ENCODE measurements at regions not wholly inside any gene's neighbourhood (a gene's known extent, or its start where the extent isn't known, plus 50 kb on each side); places are given as distances from the start of the nearest gene placed in this dataset.

DNA sequence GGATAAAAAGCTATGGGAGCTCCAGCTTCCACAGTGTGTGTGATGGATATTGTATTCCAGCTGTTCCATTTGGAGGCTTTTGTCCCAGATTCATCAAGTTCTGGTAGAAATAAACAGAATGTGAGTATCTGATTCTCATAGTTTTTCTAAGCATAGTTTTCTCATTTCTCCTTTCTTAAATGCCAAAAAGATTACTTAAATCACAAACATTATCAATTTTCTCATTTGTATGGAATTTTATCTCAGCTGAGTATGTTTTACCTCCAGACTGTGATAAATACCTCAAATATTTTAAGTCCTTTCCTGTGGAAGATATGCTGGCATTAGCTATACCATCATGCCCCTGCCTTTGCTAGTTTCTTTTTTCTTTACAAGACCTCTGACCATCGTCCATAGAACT is 767.3 kb downstream of the TFAP2A start:
- DNase-seq = no peak

- DNase-seq = no peak
Measured at GRCh38 chr6:9647071-9647445, 767.8 kb downstream of the TFAP2A start.

- DNase-seq = no peak
Measured at GRCh38 chr6:9646342-9647070, 768.4 kb downstream of the TFAP2A start.

DNA sequence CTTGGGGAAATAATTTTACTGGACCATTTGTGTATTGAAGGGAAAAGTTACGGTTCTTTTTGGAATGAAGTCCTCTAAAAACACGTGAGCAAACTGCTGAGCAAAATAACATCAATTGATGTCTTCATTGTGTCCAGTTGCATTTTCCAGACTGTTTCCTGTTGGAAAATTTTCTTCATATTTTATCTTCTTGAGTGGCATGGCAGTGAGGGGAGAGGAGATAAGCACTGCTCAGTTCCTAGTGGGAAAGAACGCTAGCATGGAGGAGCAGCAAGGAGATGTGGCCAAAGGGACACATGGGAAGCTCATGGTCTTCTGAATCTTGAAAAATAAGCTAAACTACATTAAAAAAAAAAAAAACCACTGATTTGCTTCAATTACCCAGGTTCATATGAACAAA is 776.0 kb downstream of the TFAP2A start:
- no peak for DNase-seq

DNA sequence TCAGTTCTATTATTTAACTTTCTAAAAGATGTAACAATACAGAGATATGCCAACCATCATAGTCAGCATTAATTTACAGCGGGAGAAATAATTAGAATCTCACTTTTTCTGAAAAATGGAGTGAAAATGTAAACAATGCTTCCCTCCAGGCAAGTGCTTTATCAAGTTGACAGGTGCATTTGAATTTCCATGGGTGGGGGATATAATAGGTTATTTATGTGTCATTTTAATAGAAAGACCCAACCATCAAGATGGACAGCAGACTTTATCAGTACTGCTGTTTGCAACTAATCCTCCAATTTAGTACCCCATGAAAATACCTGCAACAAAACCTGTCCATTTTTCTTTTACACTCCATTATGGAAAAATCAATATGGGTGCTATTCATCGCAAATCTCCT is 780.1 kb downstream of the TFAP2A start:
- no peak for DNase-seq

DNA sequence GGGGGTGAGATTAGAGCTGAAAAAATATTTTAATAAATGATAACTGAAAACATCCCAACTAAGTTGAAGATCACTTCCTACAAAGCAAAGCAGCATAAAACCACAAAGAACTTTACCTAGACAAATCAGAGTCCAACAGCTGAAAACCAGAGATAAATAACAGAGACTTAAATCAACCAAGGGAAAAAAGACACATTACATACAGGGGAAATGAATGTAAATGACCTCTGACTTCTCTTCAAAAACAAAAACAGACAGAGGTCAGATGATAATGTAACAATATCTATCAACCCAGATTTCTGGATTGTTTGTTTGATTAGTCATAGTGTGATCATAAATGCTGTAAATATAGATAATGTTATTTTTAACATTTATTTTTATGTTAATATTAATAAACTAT is 782.8 kb downstream of the TFAP2A start:
- no peak for DNase-seq

GRCh38 chr6:9628819-9629218 is 786.1 kb downstream of the TFAP2A start:
- DNase-seq = no peak

GRCh38 chr6:9627916-9628315 is 787.0 kb downstream of the TFAP2A start:
- DNase-seq = no peak

GRCh38 chr6:9623985-9624384 is 790.9 kb downstream of the TFAP2A start:
- no peak for DNase-seq

GRCh38 chr6:9623228-9623832 is 791.5 kb downstream of the TFAP2A start:
- no peak for DNase-seq

DNA sequence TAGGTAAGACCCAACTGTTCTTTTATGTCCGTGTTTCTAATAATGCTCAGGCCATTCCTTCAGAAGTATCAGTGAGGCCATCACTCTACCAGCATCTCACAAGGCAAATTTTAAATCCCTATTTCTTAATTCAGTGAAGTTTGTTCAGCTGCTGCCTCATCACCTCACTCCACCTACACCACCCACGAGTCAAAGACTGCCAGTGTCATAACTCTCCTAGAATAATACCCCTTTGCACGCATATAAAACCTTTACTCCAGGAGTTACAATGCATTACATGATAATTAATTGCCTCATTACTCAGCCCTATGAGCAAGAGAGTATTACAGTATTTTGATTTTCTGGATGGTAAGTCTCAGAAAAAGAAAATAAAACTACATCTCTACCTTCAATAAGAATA is 793.6 kb downstream of the TFAP2A start:
- no peak for DNase-seq

DNA sequence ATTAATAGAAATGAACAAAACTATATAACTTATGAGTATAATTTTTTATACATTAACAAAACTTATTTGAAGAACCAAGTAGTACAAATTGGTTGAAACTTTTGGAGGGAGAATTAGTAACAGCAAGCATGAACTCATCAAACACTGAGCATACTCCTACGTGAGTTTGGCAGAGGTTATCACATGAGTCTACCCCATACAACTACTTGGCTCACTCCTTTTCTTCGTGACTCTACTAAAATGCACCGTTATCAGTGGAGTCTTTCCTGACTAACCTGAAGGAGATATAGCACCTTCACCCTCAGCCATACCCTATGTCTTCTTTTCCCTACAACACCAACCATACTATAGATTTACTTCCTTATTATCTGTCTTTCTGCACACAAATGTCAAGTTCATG is 794.2 kb downstream of the TFAP2A start:
- no peak for DNase-seq

- no peak for DNase-seq
Measured at GRCh38 chr6:9620263-9620662, 794.6 kb downstream of the TFAP2A start.

DNA sequence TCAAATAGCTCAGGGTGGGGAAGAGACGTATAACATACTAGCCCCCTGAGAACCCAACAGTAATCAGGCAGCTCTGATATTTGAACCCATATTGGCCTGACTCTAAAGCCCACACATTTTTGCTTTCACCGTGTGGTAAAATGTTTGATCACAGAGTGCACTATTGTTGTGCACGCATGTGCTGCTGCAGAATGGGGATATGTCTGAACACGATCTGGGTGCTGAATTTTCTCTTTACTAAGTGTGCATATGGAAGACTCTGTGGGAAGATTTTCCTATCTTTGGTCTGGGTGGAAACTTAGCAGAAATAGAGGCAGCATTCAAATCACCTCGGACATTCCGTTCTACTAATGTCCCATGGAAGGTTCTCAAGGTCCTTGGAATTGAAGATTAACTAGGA is 800.1 kb downstream of the TFAP2A start:
- DNase-seq = no peak

DNA sequence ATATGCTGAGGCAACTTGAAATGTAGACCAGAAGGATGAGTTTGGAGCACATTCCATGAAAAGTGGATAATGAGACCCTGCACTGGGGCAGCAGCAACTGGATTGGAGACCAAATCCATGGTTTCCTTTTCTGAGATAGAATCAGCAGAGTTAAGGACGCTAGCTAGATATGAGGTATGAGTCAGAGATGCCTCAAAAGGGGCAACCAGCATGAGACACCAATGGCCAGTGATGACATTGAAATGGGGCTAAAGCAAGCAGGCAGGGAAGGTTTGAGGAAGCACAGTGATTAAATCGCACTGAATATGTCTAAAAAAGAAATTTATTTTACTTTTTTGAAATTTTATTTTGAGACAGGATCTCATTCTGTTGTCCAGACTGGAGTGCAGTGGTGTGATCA is 802.4 kb downstream of the TFAP2A start:
- no peak for DNase-seq

DNA sequence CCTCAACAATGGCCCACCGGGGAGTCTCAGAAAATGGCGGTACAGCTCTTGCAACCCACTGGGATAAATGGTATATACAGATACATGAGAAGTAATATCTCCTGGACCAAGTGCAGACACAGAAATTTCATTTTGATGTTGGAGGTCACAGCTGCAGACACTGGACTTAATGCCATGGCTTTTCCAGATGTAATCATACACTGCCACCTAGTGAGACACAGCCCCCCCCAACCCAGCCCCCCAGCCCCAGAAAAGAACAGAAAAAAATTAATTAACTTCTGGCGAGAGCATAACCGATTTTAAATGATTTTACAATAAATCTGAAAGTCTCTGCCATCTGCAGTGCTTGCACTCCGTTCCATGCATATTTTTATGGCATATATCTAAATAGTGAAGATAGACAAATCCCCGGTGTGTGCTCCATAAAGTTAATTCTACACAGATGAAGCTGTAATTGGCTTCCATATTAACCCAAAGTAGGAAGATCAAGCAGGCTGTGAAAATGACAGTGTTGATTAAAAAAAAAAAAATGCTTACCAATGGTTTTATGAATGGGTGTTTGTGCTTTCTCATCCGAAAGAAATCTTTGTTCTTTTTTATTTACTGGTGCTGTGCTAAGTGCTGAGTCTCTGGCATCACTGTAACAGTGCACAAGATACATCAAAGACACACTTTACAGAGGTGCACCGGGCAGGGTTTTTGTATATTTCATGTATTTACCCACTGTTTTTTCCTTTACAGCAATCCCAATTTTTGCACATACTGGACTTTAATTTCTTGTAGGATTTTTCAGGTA is 804.1 kb downstream of the TFAP2A start:
- no peak for DNase-seq

GRCh38 chr6:9606435-9607134 is 808.3 kb downstream of the TFAP2A start:
- no peak for DNase-seq

GRCh38 chr6:9594746-9595145 is 820.1 kb downstream of the TFAP2A start:
- DNase-seq = no peak

DNA sequence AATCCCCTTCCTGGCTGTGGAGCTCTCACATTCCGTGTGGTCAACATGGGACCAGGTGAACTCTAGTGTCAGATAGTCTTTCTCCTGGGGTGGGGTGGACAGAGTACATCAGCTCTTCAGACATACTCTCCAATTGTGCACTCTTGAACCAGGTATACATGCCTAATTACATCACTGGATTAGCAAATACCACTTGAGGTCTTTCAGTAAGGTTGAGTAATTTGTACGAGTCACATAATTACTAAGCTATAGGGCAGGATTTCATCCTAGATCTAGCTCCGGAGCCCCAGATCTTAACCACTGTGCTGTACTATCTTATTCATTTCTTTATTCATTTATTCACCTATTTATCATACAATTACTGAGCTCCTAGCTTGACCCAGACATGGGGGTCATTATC is 821.3 kb downstream of the TFAP2A start:
- DNase-seq = no peak

DNA sequence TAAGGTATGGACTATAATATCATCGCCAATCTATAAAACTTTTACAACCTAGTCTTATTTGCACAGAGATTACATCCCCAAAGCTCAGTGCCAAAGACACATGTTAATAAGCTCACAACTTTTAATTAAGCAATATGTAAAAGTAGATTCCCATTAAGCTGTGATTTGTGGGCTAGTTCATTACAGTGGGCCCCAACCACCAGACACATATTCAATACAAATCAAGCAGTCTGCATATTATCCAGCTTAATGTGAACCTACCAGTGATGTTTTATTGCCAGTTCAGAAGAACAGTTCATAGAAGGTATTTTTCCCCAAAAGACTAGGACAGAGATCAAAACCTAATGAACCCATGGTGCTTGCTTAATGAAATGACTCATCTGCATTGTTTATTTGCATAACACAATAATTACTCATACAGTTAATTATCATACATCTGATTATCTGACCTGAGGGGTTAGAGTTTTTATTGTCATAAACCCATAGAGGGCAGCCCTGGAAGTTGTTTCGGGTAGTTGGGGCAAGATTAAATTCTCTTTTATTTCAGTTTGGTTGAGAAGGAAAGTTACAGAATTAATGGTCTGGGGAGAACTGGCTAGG is 831.0 kb downstream of the TFAP2A start:
- no peak for DNase-seq

DNA sequence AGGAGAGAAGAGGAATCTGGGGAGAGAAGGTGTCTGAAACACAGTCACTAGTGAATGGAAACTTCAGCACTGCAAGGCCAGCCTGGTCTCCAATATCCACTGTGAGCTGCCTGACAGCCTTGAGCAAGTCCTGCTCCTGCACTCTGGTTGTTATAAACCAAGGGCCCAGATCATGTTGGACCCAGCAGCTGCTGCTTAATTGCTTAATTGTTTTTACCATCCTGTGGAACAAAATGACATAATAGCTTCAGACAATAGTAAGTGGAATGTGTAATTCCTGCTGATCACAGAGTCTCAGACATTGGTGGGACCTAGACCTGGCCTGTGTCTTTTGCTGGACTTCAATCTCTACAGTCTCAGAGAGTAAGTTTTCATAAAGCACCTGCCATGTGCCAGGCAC is 833.7 kb downstream of the TFAP2A start:
- no peak for DNase-seq

- no peak for DNase-seq
Measured at GRCh38 chr6:9576521-9576920, 838.4 kb downstream of the TFAP2A start.

- DNase-seq = no peak
Measured at GRCh38 chr6:9566096-9566495, 848.8 kb downstream of the TFAP2A start.
